NB4 (cell line): ENCODE measurements at regions not wholly inside any gene's neighbourhood (a gene's known extent, or its start where the extent isn't known, plus 50 kb on each side); places are given as distances from the start of the nearest gene placed in this dataset.

ENCODE experiments used
- CTCF ChIP-seq: IDR thresholded peaks from one replicate; pipeline ENCODE4 v1.5.1; 2012; ENCODE audit warnings: low read depth, low read length
- MAX ChIP-seq: IDR thresholded peaks from 2 replicates; pipeline ENCODE4 v1.6.1; 2011; ENCODE audit warnings: low read depth, low read length
- MYC ChIP-seq: IDR thresholded peaks from 2 replicates; pipeline ENCODE4 v1.6.1; 2011; ENCODE audit warnings: low read depth, low read length
- POLR2A ChIP-seq: IDR thresholded peaks from 2 replicates; pipeline ENCODE4 v1.6.1; 2011; ENCODE audit warnings: mild to moderate bottlenecking; ENCODE audit not compliant: insufficient read length; ENCODE audit errors: extremely low read depth

- no peak for TF ChIP-seq CTCF
- TF ChIP-seq MAX = no peak
- TF ChIP-seq POLR2A = no peak
- no peak for TF ChIP-seq MYC
These were observed 69.1 kb upstream of the CTDP1 start for GRCh38 chr18:79610461-79611039.
